ENCODE measurements at regions not wholly inside any gene's neighbourhood (a gene's known extent, or its start where the extent isn't known, plus 50 kb on each side); places are given as distances from the start of the nearest gene placed in this dataset.
"Not testable (repeated sequence)": the region's sequence is repeated elsewhere in the genome, so short reads cannot be mapped to it uniquely, and the experiment has no call there.

GRCh38 chr1:273772-274171, 177.7 kb downstream of the OR4F29 start:
- H3K4me1 ChIP-seq (ENCODE audit: control insufficient read depth in 2 of 3, insufficient read depth in 2 of 3, low read depth in 1 of 3, low read length in 3 of 3); DNase-seq; FAIRE-seq; H3K9me3 ChIP-seq (ENCODE audit: control insufficient read depth in 2 of 3, insufficient read depth in 1 of 3, low read length in 3 of 3); H3K27ac ChIP-seq (ENCODE audit: low read depth in 2 of 2, low read length in 2 of 2); H3K4me3 ChIP-seq (ENCODE audit: low read length in 3 of 3); intact Hi-C loops (cut with DNase I); H3K27me3 ChIP-seq (ENCODE audit: control insufficient read depth, insufficient read depth, low read length); H3K9ac ChIP-seq (ENCODE audit: low read length in 3 of 3); H3K36me3 ChIP-seq (ENCODE audit: control insufficient read depth in 2 of 3, insufficient read depth in 3 of 3, low read length in 3 of 3): not testable (repeated sequence)

GRCh38 chr1:267815-268214, 183.7 kb downstream of the OR4F29 start:
- peak; percentile 25 to 66 (median 45) for DNase-seq
- H3K4me1 ChIP-seq (ENCODE audit: control insufficient read depth in 2 of 3, insufficient read depth in 2 of 3, low read depth in 1 of 3, low read length in 3 of 3); intact Hi-C loops (cut with DNase I); H3K9me3 ChIP-seq (ENCODE audit: control insufficient read depth in 2 of 3, insufficient read depth in 1 of 3, low read length in 3 of 3); H3K27ac ChIP-seq (ENCODE audit: low read depth in 2 of 2, low read length in 2 of 2); H3K27me3 ChIP-seq (ENCODE audit: control insufficient read depth, insufficient read depth, low read length); FAIRE-seq; H3K36me3 ChIP-seq (ENCODE audit: control insufficient read depth in 2 of 3, insufficient read depth in 3 of 3, low read length in 3 of 3); H3K4me3 ChIP-seq (ENCODE audit: low read length in 3 of 3); H3K9ac ChIP-seq (ENCODE audit: low read length in 3 of 3): not testable (repeated sequence)
- TF ChIP-seq CTCF (IDR thresholded peaks at IDR 0.05; ENCODE audit: borderline replicate concordance, extremely low read depth, insufficient read depth) = peak; percentile 66

Data from kidney (tissue), 13 donors.